ENCODE measurements at regions not wholly inside any gene's neighbourhood (a gene's known extent, or its start where the extent isn't known, plus 50 kb on each side); places are given as distances from the start of the nearest gene placed in this dataset.

GRCh38 chr18:54100466-54100865 lies 124.0 kb downstream of the MBD2 start (continued):
- TF ChIP-seq DZIP1 (CRISPR knock-in tag; IDR thresholded peaks at IDR 0.05) (no peak), SRY (CRISPR knock-in tag; IDR thresholded peaks at IDR 0.05) (no peak), ZNF496 (CRISPR knock-in tag; IDR thresholded peaks at IDR 0.05; ENCODE audit: insufficient replicate concordance) (no peak), TOE1 (CRISPR knock-in tag; IDR thresholded peaks at IDR 0.05) (no peak), HMG20A (CRISPR knock-in tag; IDR thresholded peaks at IDR 0.05; ENCODE audit: borderline replicate concordance) (no peak), GMEB2 (CRISPR knock-in tag; IDR thresholded peaks at IDR 0.05; ENCODE audit: low read depth) (no peak), IKZF1 (IDR thresholded peaks at IDR 0.05) (no peak), ZNF326 (CRISPR knock-in tag; IDR thresholded peaks at IDR 0.05; ENCODE audit: borderline replicate concordance) (no peak), ZFP41 (CRISPR knock-in tag; IDR thresholded peaks at IDR 0.05; ENCODE audit: borderline replicate concordance) (no peak)

GRCh38 chr18:54094474-54094873 lies 130.0 kb downstream of the MBD2 start:
- 41% methylated on average over 4 of the region's 4 CpGs for WGBS (ENCODE audit: low lambda C conversion rate)
- in situ Hi-C loops (cut with HindIII; ENCODE audit: extremely low pct_ligation_motif_present, low pct_unique_long_range_greater_than_20kb) (no loop called here), intact Hi-C loops (cut with micrococcal nuclease; ENCODE audit: unreplicated experiment) (no loop called here)
- Histone ChIP-seq H3K27ac (ENCODE audit: extremely low read length, insufficient read depth, low read length) (no peak overlapping the region), H3K36me3 (replicated peaks in 1 of 2; ENCODE audit: control insufficient read depth in 1 of 2, insufficient read depth in 2 of 2, low read length in 2 of 2) (no peaks in the 10 kb centered on the region), H3K79me2 (ENCODE audit: insufficient read depth, low read length) (no peaks in the 10 kb centered on the region), H4K20me1 (ENCODE audit: insufficient read depth, low read length) (no peaks in the 10 kb centered on the region), H3K4me1 (ENCODE audit: insufficient read depth, low read length) (no peaks in the 10 kb centered on the region), H3K9me3 (ENCODE audit: low read length) (no peaks in the 10 kb centered on the region), H3K9ac (ENCODE audit: insufficient read depth, low read depth, low read length) (no peak overlapping the region), H3K27me3 (ENCODE audit: control insufficient read depth in 1 of 2, insufficient read depth in 2 of 2, low read length in 2 of 2) (no peaks in the 10 kb centered on the region), H3K4me2 (ENCODE audit: low read depth, low read length) (no peak overlapping the region), H3K4me3 (replicated peaks in 1 of 3; ENCODE audit: insufficient read depth in 1 of 3, low read depth in 2 of 3, low read length in 3 of 3) (no peak overlapping the region), H2AFZ (ENCODE audit: low read length) (no peak overlapping the region)
- POLR2A ChIA-PET, result no interaction called here
- BruUV-seq (replicated peaks), result no TSS peak
- TF ChIP-seq BRCA1 (CRISPR knock-in tag; IDR thresholded peaks at IDR 0.05) (no peak), ZNF280B (CRISPR knock-in tag; IDR thresholded peaks at IDR 0.05; ENCODE audit: borderline replicate concordance) (no peak), HOXA9 (CRISPR knock-in tag; IDR thresholded peaks at IDR 0.05; ENCODE audit: borderline replicate concordance) (no peak), RCOR2 (CRISPR knock-in tag; IDR thresholded peaks at IDR 0.05) (no peak), TEF (CRISPR knock-in tag; IDR thresholded peaks at IDR 0.05) (no peak), BCL6 (CRISPR knock-in tag; IDR thresholded peaks at IDR 0.05) (no peak), ZBTB3 (CRISPR knock-in tag; IDR thresholded peaks at IDR 0.05; ENCODE audit: borderline replicate concordance, low read depth) (no peak), ZNF33B (CRISPR knock-in tag; IDR thresholded peaks at IDR 0.05) (no peak), ZKSCAN8 (CRISPR knock-in tag; IDR thresholded peaks at IDR 0.05; ENCODE audit: borderline replicate concordance) (no peak)
- ATAC-seq, result no peak
- CTCF ChIA-PET (ENCODE audit: low intra/inter-chr PET ratio, low total read pairs), result no interaction called here
- FAIRE-seq, result no peak
- DNase-seq (ENCODE audit: low spot score), result no peak

All from HepG2 (cell line).